ENCODE measurements at regions not wholly inside any gene's neighbourhood (a gene's known extent, or its start where the extent isn't known, plus 50 kb on each side); places are given as distances from the start of the nearest gene placed in this dataset.

DNA sequence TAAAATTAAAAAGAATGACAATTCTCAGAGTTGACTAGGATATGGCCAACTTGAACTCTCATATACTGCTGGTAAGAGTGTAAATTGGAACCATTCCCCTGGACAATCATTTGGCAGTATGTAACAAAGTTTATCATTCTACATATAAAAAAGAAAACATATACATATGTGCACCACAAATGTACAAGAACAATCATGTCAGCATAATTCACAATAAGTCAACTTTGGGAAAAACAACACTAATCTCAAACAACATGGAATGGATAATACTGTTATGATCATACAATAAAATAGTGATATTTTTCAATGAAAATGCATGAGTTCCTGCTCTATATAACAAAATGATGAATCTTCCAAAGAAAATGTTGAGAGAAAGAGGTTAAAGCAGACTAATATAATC lies 1078.7 kb upstream of the EPHA7 start:
- no peak for TF ChIP-seq CTCF (IDR thresholded peaks at IDR 0.05)
- H3K4me3 ChIP-seq = no peak overlapping the region
- no peaks in the 10 kb centered on the region for H3K36me3 ChIP-seq (ENCODE audit: insufficient read depth in 1 of 2, low read depth in 1 of 2)
- H3K27me3 ChIP-seq (ENCODE audit: insufficient read depth in 3 of 3, low read length in 2 of 3) = no peaks in the 10 kb centered on the region
- ATAC-seq = no peak
- H3K4me1 ChIP-seq = no peaks in the 10 kb centered on the region
- no peak for DNase-seq
- H3K9me3 ChIP-seq = no peaks in the 10 kb centered on the region
- intact Hi-C loops (cut with DNase I) = no loop called here
- H3K27ac ChIP-seq = no peak overlapping the region

GRCh38 chr6:94494500-94494899 lies 1075.1 kb upstream of the EPHA7 start:
- intact Hi-C loops (cut with DNase I) = no loop called here
- no peaks in the 10 kb centered on the region for H3K9me3 ChIP-seq
- 80 to 95% (median 90%) methylated on average over 1 of the region's 1 CpG for WGBS, 3 donors
- TF ChIP-seq CTCF (IDR thresholded peaks at IDR 0.05) = no peak
- DNase-seq = no peak
- no peaks in the 10 kb centered on the region for H3K36me3 ChIP-seq (ENCODE audit: insufficient read depth in 1 of 2, low read depth in 1 of 2)
- no peaks in the 10 kb centered on the region for H3K27me3 ChIP-seq (ENCODE audit: insufficient read depth in 3 of 3, low read length in 2 of 3)
- H3K27ac ChIP-seq = no peak overlapping the region
- no peak for ATAC-seq
- no peak overlapping the region for H3K4me3 ChIP-seq
- no peaks in the 10 kb centered on the region for H3K4me1 ChIP-seq

GRCh38 chr6:94487371-94487770 lies 1068.0 kb upstream of the EPHA7 start:
- TF ChIP-seq CTCF (IDR thresholded peaks at IDR 0.05) = no peak
- DNase-seq (no peak), ATAC-seq (no peak)
- intact Hi-C loops (cut with DNase I) = no loop called here
- no peak overlapping the region for H3K27ac ChIP-seq
- H3K27me3 ChIP-seq (ENCODE audit: insufficient read depth in 3 of 3, low read length in 2 of 3) = no peaks in the 10 kb centered on the region
- no peaks in the 10 kb centered on the region for H3K4me1 ChIP-seq
- no peaks in the 10 kb centered on the region for H3K36me3 ChIP-seq (ENCODE audit: insufficient read depth in 1 of 2, low read depth in 1 of 2)
- no peaks in the 10 kb centered on the region for H3K9me3 ChIP-seq
- no peak overlapping the region for H3K4me3 ChIP-seq

DNA sequence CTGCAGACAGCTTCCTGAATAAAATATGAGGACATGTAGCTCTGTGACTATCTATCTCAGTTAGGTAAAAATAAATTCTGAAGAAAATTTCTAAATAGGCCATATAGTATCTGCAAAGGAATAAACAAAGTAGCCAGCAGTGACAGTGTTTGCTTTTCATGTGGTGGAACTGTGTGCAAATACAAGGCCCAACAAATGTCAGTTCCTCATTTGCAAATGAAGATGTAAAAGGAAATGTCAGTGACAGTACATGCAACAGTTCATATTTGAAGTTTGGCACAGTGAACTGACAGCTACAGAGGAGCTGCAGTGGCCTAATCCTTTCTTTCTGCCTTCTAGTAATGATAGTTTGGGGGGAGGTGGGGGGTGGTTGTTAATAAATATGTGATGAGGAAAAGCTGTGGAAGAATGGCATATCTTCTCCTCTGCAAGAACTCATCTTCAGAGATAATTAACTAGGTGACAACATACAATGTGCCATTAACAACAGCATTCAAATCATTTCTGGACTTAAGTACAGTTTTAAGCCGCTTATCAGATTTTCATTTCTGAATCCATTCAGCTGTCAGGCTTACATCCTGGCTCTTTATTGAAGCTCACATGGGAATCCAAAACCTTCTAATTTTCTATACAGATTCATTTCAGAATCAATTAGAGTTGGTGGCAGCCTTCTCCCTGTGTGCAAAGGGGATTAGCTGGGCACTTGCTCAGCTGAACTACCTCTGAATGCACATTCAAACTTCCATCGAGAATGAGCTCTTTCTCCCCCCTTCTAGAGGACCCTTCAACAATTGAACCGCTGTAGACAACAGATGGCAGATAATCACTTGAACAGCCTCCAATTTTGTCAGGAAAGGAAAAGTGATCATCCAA lies 1059.0 kb upstream of the EPHA7 start:
- 31 to 36% (median 33%) methylated on average over 3 of the region's 3 CpGs for WGBS, 3 donors
- TF ChIP-seq CTCF (IDR thresholded peaks at IDR 0.05) = no peak
- H3K27me3 ChIP-seq (ENCODE audit: insufficient read depth in 3 of 3, low read length in 2 of 3) = no peaks in the 10 kb centered on the region

GRCh38 chr6:94468830-94469229 lies 1049.5 kb upstream of the EPHA7 start:
- Histone ChIP-seq H3K27me3 (ENCODE audit: insufficient read depth in 3 of 3, low read length in 2 of 3) (no peaks in the 10 kb centered on the region), H3K36me3 (ENCODE audit: insufficient read depth in 1 of 2, low read depth in 1 of 2) (no peaks in the 10 kb centered on the region), H3K4me1 (no peaks in the 10 kb centered on the region), H3K9me3 (no peaks in the 10 kb centered on the region), H3K27ac (no peak overlapping the region), H3K4me3 (no peak overlapping the region)
- intact Hi-C loops (cut with DNase I) = no loop called here
- no peak for TF ChIP-seq CTCF (IDR thresholded peaks at IDR 0.05)
- ATAC-seq = no peak
- no peak for DNase-seq

More for the DNA sequence above, 1059.0 kb upstream of the EPHA7 start:
- no peak overlapping the region for H3K4me3 ChIP-seq
- ATAC-seq = no peak
- no peaks in the 10 kb centered on the region for H3K36me3 ChIP-seq (ENCODE audit: insufficient read depth in 1 of 2, low read depth in 1 of 2)
- H3K27ac ChIP-seq = no peak overlapping the region
- DNase-seq = no peak
- intact Hi-C loops (cut with DNase I) = no loop called here
- H3K4me1 ChIP-seq = no peaks in the 10 kb centered on the region
- no peaks in the 10 kb centered on the region for H3K9me3 ChIP-seq

Data from psoas muscle (tissue), 7 donors.